HG03103 (cell line): ENCODE measurements at regions not wholly inside any gene's neighbourhood (a gene's known extent, or its start where the extent isn't known, plus 50 kb on each side); places are given as distances from the start of the nearest gene placed in this dataset.
"Not testable (repeated sequence)": the region's sequence is repeated elsewhere in the genome, so short reads cannot be mapped to it uniquely, and the experiment has no call there.

Source experiments
- ATAC-seq: cut with Tn5 transposase; IDR thresholded peaks from one replicate; pipeline ENCODE4 v1.9.1; 2021; ENCODE audit warnings: low read depth; ENCODE audit not compliant: unreplicated experiment

DNA sequence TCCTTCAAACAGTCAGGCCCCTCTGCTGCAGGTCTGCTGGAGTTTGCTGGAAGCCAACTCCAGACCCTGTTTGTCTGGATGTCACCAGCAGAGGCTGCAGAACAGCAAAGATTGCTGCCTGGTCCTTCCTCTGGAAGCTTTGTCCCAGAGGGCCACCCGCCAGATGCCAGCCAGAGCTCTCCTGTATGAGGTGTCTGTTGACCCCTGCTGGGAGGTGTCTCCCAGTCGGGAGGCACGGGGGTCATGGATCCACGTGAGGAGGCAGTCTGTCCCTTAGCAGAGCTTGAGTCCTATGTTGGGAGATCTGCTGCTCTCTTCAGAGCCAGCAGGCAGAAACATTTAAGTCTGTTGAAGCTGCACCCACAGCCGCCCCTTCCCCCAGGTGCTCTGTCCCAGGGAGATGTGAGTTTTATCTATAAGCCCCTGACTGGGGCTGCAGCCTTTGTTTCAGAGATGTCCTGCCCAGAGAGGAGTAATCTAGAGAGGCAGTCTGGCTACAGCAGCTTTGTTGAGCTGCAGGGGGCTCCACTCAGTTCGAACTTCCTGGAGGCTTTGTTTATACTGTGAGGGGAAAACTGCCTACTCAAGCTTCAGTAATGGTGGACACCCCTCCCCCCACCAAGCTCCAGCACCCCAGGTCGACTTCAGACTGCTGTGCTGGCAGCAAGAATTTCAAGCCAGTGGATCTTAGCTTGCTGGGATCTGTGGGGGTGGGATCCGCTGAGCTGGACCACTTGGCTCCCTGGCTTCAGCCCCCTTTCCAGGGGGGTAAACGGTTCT, 72.1 kb downstream of the OGFRL1 start:
- ATAC-seq: not testable (repeated sequence)

DNA sequence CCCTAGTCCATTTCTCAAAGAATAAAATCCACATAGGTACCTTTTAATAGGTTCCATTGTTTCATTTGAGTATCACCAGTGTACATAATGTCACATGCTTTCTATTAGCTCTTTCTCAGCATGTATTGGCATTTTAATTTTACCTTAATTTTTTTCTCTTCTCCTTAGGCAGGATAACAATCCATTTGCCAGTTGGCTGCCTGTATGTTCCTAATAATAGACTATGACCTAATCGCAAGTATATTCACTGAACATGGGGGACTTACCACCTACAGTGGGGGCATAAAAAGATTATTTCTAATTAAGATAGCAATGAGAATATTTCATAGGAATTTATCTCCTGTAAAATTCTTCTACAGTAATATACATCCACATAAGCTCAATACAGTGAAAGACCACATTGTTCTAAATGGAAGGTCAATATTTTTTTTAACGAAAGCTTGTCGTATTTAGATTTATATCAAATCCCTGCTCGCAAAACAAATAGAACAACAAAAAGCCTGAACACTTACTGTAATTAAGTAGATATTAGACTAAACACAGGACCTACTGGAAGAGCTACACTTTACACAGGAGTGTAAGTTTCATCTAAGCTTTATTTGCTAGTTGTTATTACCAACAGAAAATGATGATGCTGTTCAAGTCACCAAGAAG, 76.4 kb downstream of the OGFRL1 start:
- ATAC-seq: no peak

DNA sequence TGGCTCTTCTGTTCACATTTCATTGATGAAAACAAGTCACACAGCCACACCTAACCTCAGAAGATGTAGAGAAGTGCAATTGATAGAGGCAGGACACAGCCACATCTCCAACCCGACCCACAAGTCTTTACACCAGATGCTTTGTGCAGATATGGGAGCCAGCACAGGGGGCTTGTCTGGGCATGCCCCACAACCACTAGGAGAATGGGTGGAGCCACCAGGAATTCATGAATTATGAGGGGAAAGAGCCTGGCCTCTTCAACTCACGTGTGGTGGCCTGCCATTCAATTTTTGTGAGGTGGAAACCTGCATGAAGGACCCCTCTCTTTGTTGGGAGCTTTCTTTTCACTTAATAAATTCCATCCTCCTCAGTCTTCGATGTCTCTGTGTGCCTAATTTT, 79.1 kb downstream of the OGFRL1 start:
- ATAC-seq: no peak

DNA sequence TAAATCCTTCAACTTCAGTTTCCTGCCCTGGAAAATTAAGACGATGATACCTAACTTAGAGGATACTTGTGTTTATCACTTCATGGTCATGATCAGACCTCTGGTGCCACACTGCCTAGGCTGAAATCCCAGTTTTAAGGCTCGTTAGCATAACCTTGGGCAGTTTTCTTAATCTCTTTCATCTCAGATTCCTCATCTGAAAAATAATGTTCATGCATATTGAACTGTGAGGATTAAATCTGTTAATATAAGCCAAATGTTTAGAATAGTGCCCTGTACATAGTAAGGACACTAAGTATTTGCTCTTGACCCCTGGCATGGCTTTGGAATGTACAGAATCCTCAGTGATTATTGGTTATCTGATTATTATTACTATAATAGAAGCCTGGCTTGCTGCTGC, 79.7 kb downstream of the OGFRL1 start:
- ATAC-seq: no peak

DNA sequence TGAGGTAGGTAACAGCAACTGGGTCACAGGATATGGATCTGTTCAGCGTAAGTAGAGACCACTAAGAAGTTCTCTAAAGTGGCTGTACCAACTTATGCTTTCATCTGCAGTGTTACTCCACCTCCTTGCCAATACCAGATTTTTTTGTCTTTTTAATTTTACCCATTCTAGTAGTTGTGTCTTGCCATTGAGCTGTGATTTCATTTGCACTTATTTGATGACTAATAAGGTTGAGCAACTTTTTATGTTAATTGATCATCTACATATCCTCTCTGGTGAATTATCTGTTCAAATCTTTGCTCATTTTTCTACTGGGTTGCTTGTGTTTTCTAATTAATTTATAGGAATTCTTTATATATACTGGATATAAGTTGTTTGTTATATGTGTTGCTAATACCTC, 82.9 kb downstream of the OGFRL1 start:
- ATAC-seq: no peak

DNA sequence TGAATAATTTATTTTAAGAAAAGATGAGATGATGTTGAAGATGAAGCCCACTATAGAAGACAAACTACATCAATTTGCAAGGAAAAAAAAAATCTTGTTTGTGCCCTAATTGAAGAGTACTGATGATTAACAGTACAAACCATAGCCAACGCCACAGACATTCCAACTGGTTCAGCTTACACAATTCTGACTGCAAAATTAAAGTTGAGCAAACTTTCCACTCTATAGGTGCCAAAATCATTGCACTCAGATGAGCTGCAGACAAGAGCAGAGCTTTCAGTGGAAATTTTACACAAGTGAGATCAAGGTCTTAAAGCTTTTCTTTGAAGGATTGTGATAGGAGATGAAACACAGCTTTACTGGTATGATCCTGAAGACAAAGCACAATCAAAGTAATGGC, 85.3 kb downstream of the OGFRL1 start:
- ATAC-seq: no peak

DNA sequence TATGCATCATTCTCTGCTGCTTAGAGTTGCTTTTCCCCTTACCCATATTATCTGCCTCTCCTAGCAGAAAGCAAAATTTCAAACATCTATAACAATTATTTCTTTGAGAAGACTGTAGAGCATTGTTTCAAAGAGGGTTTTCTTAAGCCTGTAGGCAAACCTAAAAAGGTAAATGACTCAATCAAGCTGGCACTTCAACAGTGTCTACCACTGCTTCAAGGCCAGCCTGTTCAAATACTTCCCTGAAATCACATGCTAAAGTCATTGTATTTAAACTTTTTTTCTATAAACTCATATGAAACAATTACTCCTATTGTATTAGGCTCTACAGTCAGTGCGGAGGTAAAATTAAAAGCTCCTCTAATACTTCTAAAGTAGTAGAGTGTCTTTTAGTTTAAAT, 87.1 kb downstream of the OGFRL1 start:
- no peak for ATAC-seq

DNA sequence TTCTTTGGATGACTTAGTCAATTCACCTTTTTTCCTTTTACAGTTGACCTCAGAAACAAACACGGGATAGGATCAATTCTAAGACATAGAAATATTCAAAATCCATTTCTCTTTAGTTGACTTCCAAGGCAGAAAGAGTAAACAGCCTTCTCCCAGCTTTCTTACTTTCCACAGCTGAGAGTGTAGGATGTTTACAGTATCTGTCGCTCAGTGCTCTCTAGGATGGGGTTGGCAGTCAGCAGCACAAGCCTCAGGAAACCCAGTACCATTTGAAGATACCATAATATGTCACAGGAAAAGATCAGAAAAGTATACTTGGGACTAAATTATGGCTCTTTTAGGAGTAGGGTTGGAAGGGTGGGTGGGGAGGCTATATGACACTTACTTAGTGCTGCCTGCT, 88.2 kb downstream of the OGFRL1 start:
- no peak for ATAC-seq

DNA sequence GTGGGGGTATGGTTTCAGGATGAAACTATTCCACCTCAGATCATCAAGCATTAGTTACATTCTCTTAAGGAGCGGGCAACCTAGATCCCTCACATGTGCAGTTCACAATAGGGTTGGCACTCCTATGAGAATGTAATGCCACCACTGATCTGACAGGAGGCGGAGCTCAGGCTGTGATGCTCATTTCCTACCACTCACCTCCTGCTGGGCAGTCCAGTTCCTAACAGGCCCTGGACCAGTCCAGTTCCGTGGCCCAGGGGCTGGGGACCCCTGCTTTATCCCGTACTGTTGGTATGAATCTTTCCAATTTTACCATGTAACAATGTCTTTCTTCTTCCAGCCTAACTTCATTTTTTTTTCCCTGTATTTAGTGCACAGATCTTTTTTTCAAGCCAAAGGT, 94.9 kb downstream of the OGFRL1 start:
- ATAC-seq: no peak

DNA sequence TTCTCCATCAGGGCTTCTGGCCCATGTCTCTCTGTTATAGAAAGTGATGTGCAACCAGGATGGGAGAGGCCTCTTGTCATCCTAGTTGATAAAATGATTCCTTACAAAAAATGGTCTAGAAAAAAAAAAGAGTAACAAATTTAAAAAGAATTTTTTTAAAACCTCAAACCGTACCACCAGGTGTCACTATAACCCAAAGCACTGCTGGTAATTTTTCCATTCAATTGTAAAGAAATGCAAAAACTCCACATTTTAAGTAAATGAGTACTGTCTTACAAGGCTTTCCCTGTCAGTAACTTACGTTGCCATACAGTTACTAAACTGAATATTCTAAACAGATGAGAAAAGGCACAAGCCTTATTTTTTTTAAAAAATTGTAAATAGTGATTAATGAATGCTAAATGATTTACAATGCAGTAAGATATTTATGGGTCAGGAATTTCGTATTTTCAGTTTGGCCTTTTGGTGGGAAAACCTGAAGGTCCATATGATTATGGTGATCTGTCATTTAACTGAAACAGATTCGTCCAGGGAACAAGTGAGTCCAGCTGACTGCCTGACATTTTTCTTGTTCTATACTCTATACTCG, 95.4 kb downstream of the OGFRL1 start:
- ATAC-seq: no peak

DNA sequence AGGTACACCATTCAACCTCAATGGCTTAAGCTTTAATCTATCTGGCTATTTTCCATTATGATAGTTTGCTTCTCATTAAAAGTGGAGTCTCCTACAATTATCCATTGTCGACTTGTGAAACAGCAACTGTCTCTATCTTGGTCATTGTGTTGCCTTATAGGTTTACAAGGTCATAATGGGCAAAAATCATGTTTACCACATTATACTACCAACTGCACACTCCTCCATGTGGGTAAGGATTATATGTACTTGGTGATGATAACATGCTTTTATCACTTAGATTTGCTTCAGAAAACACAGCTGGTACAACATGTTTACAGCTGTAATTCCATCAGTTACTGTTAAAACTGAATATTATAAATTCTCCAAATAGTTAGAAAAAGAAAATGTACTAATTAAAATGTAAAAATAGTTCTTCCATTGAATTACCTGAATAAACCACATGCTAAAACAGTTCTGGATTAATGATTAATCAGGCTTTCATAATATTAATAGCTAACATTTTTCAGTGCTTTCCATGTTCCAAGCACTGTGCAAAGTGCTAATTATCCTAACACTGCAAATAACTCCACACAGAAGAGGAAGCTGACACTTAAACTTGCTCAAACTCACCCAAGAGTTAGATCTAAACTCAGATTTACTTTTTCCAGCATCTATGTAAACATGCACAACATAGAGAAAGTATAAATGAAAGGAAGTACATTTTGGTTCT, 96.7 kb downstream of the OGFRL1 start:
- no peak for ATAC-seq

DNA sequence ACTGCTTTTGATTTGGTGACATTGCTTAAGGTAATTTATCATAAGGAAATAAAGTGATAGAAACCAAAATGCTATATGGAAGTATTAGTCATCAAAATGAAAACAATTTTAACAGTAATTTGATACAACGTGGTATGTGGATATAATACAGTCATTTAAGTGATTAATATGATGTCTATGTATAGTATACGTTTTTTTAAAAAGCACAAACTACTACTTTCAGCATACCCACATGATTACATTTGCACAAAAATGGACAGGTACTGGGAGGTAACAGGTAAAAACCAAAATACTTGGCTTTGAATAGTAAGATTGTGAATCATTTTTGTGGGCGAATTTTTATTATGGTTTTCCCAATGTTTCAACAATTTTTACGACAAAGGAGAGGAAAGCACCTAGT, 97.6 kb downstream of the OGFRL1 start:
- ATAC-seq: no peak

DNA sequence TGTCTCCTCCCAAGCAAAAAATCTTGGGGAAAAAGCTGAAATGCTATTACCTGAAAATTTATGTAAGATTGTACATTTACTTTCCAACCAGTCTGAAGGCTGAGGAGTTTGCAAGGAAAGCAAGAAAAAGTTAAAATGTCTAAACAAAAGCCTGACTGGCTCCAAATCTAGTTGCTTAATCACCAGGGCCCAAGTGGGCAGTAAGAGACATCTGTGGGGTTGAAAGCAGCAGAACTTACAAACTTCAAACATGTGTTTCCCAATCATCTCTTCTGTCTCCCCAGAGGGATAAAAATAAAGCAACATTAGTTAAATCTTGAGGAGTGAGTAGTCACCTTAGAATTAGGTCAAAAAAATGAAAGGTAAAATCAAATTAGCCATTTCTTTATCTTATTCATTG, 98.6 kb downstream of the OGFRL1 start:
- no peak for ATAC-seq

DNA sequence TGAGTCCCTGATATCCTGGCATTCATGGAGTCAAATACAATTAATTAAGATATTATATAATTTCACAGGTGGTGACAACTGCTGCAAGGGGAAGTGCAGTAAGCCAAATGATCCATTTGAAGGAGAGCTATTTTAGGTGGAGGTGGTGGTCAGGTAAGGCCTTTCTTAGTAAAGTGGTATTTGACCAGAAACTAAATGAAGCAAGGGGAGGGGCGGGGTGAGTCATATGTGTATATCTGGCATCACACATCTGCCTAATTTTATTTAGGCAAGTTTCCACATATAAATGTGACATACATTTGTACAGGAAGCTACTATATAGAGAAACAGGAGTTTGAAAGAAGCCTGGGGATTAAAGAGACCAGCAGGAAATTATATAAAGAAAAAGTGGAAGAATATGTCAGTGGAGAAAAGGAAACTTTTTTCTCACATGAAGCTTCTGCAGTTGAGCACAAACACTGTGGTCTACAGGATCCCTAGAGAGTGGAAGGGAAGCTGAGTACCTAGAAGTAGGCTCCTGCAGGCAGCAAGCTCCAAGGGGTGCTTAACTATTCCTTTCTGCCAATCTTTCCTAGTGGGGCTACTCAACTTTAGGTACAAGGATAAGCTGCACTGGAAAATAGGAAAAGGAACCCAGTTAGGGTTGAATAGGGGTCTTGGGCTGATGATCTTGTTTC, 99.6 kb downstream of the OGFRL1 start:
- ATAC-seq: peak; percentile 54

DNA sequence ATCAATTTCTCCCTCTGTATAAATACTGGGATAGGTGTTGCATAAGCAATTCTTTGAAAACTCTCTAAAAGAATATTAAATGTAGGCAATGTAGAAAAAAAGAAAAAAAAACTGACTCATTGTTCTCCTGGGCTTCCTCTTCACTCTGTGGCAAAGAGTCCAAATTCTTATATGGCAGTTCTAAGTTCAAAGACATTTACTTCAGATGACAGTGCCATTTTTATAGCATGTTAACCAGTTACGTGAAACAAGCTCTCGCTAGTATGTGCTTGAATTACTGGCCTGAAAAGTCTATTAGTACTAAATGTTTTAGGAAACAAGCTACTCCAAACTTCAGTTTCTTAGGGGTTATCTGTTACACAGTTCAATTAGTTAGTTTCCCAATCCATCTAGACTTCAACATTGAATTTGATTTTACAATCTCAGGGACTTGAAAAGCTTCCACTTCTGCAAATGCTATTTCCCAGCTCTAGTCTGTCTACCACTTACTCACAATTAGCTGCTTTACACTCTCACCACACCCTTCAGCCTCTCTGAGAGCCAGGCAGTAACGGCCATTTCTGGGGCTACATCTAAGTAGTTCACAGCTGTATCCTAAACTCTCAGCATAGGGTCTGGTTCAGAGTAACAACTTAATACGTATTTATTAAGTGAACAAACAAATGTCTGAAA, 100.4 kb downstream of the OGFRL1 start:
- ATAC-seq: no peak

DNA sequence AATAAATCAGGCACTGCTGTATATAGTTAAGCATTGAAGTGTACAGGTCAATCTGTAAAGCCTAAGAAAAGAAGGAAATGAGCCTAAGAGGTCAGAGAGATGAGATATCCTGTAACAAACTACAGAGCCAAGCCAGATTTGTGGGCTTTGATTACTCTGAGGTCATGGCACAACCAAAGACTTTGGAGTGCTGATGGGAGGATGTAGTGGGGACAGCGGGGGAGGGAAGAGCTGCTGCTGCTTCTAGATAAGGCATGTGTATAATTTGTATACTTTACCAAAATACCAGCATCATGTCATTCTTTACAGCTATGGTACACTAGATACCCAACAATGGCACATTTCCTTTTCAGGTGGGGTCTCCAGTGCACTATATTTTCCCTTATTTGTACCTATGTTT, 102.5 kb downstream of the OGFRL1 start:
- ATAC-seq: no peak

DNA sequence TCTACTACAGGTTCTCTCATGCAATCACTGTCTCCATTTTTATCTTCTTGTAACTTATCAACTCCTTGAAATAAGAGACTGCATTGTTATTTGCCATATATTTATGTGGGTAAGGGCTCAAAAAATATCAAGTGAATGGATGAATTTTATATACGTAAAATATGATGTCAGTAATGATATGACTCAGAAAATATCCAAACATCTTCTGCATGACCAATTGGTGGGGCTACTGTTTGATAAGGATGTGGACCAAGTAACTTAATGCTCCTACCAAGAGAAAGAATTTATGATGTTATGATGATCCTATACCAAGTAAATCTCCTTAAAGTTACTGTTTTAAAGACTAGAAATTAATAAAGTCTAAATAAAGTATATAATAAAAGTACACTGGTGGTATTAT, 103.7 kb downstream of the OGFRL1 start:
- ATAC-seq: no peak

DNA sequence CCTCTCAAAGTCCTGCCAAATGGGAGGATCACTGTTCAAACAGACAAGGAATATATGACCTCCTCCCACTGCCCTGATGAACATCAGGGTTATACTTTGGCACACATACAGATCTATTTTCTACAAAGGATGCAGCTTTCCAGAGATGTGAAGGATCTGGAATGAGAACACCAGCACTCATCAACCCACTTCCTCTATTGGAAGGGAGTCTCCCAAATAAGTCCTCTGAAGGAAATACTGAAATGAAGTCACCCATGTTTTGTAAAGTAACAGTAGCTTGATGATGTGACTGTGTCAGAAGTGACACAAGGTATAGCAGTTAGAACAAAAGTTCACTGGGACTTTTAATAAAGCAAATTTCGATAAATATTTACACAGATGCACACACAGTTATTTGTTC, 104.9 kb downstream of the OGFRL1 start:
- no peak for ATAC-seq

DNA sequence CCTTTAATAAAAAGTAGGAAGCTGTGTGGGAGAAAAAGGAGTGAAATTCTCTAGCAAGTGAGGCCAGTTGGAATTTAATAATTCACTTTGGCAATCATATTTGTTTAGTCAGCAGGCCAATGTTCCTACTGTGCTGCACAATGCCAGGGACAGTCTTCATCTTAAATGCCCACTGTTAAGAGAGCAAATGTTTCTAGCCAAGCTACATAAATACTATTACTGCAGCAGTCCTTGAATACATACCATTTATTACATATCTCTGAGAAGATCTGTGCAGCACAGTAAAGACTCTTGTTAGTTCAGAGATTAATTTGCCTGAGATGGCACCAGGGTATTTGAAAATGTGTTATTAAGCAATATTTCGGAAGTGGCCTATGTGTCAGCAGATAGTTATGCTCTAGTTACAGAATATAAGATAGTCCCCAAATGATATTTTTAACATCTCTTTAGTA, 105.4 kb downstream of the OGFRL1 start:
- ATAC-seq: no peak

DNA sequence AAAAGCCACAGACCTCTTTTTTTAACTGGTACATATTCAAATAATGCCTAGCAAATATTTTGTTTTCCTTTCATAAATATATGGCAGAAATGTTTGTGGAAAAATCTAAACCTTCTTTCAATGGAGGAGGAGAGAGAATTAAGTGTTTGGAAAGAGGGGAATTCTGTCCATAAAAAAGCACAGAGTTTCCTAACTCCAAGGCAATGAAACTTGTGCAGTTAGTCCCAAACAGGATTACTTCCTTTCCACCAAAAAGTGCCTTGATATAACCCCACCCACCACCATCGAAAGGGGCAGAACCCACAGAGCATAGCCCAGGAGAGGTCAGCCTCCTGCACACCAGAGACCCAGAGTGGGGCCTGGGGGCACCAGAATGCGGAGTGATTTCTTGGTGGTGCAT, 106.3 kb downstream of the OGFRL1 start:
- ATAC-seq: no peak
